HUES6 (cell line): ENCODE measurements at regions not wholly inside any gene's neighbourhood (a gene's known extent, or its start where the extent isn't known, plus 50 kb on each side); places are given as distances from the start of the nearest gene placed in this dataset.

Source experiments
- H3K27ac ChIP-seq: 2 replicates; pipeline ENCODE4 v1.7.0; 2013; ENCODE audit warnings: low read depth, mild to moderate bottlenecking, low read length, inconsistent platforms
- H3K27me3 ChIP-seq: 2 replicates; pipeline ENCODE4 v1.6.1; 2013; ENCODE audit warnings: low read length; ENCODE audit not compliant: control insufficient read depth, insufficient read depth
- H3K36me3 ChIP-seq: 2 replicates; pipeline ENCODE4 v1.6.1; 2013; ENCODE audit warnings: low read length; ENCODE audit not compliant: control insufficient read depth, insufficient read depth
- H3K4me1 ChIP-seq: 2 replicates; pipeline ENCODE4 v1.6.1; 2013; ENCODE audit warnings: low read length; ENCODE audit not compliant: control insufficient read depth, insufficient read depth
- H3K4me3 ChIP-seq: 2 replicates; pipeline ENCODE4 v1.5.1; 2013; ENCODE audit warnings: low read depth, low read length
- H3K9ac ChIP-seq: one replicate; pipeline ENCODE4 v1.6.1; 2013; ENCODE audit warnings: mild to moderate bottlenecking, low read length
- H3K9me3 ChIP-seq: 2 replicates; pipeline ENCODE4 v1.6.1; 2013; ENCODE audit warnings: low read depth, low read length; ENCODE audit not compliant: control insufficient read depth, insufficient read depth

DNA sequence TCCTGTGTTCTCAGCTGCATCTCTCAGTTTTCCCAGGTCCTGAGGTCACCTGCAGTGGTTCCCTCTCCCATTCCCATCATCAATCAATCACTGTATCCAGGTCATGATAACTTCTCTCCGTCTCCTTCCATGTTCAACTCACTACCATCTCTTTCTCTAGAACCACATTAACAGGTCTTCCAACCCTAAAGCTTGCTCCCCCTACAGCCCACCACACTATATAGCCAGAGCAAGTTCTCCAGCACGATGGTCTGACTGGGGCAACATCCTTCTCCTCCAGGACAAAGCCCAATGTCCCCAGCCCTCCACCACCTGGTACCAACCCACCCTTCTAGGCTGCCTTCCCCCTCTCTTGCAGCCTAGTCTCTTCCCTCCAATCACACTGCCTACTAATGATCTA lies 241.6 kb downstream of the CDK5RAP2 start:
- Histone ChIP-seq H3K27me3 (peaks cover 3% of the 10 kb centered on the region; the same call in 1 of the 2 replicates), H3K9me3 (no peaks in the 10 kb centered on the region), H3K4me3 (no peak overlapping the region), H3K4me1 (no peaks in the 10 kb centered on the region), H3K9ac (no peak overlapping the region), H3K36me3 (no peaks in the 10 kb centered on the region), H3K27ac (no peak overlapping the region)

DNA sequence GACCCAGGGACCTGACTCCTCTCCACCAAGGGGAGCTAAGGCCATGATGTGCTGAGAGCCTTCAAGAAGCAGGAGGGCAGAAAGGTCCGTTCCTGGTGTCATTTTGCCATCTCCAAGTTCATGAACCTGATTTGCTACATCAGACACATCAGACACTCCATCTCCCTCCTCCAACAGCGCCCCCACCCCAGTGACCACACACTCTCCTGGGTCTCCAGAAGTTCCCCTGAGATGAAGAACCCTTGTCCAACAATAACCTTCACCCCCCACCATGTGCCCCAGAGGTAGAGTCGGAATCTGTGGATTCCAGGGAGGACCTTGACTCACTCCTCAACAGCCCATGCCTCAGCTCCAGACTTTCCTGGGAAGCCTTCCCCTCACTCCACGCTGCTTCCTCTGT lies 242.8 kb downstream of the CDK5RAP2 start:
- H3K27me3 ChIP-seq = peaks cover 7% of the 10 kb centered on the region; the same call in 1 of the 2 replicates
- no peaks in the 10 kb centered on the region for H3K4me1 ChIP-seq
- no peak overlapping the region for H3K27ac ChIP-seq
- H3K36me3 ChIP-seq = no peaks in the 10 kb centered on the region
- no peak overlapping the region for H3K9ac ChIP-seq
- H3K9me3 ChIP-seq = no peaks in the 10 kb centered on the region
- no peak overlapping the region for H3K4me3 ChIP-seq

DNA sequence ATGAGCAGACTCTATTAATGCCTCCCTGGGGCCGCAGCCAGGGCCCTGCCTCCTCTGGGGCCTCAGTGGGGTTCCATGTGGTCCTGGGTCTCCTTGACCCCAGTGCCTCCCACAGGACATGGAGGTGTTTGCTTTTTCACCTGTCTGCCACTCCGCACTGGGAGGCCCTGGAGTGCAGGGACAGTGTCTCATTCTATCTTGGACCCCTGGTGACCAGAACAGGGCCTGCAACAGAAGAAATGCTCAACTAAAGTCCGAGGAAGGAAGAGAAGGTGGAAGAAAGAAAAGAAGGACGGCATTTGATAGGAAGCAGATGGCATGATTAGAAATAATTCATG lies 243.2 kb downstream of the CDK5RAP2 start:
- Histone ChIP-seq H3K36me3 (no peaks in the 10 kb centered on the region), H3K4me1 (no peaks in the 10 kb centered on the region), H3K4me3 (no peak overlapping the region), H3K9me3 (no peaks in the 10 kb centered on the region), H3K27me3 (peaks cover 7% of the 10 kb centered on the region; the same call in 1 of the 2 replicates), H3K9ac (no peak overlapping the region), H3K27ac (no peak overlapping the region)

DNA sequence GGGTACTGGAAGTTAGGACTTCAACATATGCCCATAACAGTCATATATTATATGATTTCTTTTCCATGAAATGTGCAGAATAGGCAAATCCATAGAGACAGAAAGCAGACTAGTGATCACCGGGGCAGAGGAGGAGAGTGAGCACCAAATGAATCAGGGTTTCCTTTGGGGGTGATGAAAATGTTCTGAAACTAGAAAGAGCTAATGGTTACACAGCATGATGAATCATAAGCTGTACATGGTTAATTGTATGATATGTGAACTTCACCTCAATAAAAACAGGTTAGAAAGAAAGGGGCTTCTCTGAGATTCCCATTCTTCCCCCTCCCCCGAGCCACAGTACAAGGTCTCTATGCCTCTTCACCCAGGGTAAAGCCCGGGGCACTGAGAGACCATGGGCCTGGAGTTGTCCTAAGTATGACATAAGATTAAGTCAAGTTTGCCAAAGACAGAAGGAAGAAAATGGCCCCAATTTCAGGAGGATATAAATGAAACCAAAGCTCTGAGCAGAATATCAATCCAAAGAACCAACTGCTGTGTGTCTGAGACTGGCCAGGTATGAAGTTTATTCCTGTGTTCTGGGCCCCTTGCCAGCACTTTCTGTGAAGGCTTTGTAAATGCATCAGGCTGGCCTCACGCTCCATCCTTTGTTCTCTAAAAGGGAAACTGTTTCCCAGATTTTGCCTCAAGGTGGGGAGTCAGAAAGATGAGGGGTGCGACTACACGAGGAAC lies 243.8 kb downstream of the CDK5RAP2 start:
- Histone ChIP-seq H3K4me1 (no peaks in the 10 kb centered on the region), H3K27me3 (peaks cover 7% of the 10 kb centered on the region; the same call in 1 of the 2 replicates), H3K9ac (no peak overlapping the region), H3K36me3 (no peaks in the 10 kb centered on the region), H3K9me3 (no peaks in the 10 kb centered on the region), H3K4me3 (no peak overlapping the region), H3K27ac (no peak overlapping the region)

DNA sequence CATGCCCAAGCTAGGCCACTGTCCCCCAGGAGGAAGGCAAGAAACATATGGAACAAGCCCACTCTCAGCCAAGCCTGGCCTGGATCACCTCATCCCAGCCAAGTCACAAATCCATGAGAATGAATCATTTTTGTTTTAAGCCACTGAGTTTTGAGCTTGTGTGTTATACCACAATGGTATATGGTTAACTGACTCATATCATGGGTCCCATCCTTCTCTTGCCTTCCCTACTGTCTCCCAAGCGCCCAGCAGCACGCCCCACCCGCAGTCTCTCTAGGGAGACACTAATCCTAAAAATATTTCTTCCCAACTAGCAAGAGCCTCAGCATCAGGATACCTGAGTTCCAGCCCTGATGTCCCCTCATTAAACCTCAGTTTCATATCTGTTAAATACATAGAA lies 248.1 kb downstream of the CDK5RAP2 start:
- no peak overlapping the region for H3K27ac ChIP-seq
- H3K4me1 ChIP-seq = no peaks in the 10 kb centered on the region
- no peak overlapping the region for H3K4me3 ChIP-seq
- H3K36me3 ChIP-seq = no peaks in the 10 kb centered on the region
- peaks cover 7% of the 10 kb centered on the region for H3K9me3 ChIP-seq
- H3K9ac ChIP-seq = no peak overlapping the region
- peaks cover 18% of the 10 kb centered on the region; the same call in 1 of the 2 replicates for H3K27me3 ChIP-seq

DNA sequence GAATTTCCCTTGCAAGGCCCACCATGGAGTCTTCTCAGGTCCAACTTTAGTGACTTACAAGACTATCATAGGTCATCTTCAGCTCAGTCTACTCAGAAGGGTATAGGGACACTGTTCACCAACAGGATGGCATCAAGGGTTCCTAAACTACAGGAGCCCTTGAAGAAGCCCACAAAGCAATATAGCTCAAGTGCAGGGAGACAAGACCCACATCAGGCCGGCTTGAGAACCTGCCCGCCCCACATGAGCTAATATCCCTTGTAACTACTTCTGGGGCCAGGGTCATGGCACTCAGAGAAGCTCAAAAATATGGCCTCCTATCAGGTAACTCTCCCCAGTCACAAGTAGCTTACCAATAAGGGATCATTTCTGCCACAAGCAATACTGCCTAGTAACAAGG lies 249.9 kb downstream of the CDK5RAP2 start:
- Histone ChIP-seq H3K27ac (no peak overlapping the region), H3K4me3 (no peak overlapping the region), H3K4me1 (0 out of 2 replicates have a peak, but pooled peaks cover 3% of the 10 kb centered on the region), H3K9ac (no peak overlapping the region), H3K9me3 (peaks cover 7% of the 10 kb centered on the region), H3K36me3 (no peaks in the 10 kb centered on the region), H3K27me3 (peaks cover 26% of the 10 kb centered on the region; the same call in 1 of the 2 replicates)

DNA sequence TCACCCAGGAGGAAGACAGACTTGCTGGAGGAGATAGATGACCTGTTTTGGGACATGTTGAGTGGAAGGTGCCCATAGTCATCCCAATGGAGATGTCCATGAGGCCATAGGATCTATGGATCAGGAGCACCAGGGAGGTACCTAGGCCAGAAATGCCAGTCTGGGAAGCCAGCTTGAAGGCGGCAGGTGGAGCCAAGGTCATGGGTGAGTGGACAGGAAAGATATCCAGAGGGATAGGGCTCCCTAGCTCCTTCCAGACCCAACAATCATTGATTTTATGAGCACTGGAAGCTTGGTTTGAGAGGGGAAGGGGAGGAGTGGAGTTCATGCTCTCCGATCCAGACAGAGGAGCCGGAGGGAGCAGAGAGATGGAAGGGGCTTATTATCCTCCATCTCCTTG lies 252.6 kb downstream of the CDK5RAP2 start:
- Histone ChIP-seq H3K27ac (no peak overlapping the region), H3K9me3 (peaks cover 7% of the 10 kb centered on the region), H3K4me3 (no peak overlapping the region)

DNA sequence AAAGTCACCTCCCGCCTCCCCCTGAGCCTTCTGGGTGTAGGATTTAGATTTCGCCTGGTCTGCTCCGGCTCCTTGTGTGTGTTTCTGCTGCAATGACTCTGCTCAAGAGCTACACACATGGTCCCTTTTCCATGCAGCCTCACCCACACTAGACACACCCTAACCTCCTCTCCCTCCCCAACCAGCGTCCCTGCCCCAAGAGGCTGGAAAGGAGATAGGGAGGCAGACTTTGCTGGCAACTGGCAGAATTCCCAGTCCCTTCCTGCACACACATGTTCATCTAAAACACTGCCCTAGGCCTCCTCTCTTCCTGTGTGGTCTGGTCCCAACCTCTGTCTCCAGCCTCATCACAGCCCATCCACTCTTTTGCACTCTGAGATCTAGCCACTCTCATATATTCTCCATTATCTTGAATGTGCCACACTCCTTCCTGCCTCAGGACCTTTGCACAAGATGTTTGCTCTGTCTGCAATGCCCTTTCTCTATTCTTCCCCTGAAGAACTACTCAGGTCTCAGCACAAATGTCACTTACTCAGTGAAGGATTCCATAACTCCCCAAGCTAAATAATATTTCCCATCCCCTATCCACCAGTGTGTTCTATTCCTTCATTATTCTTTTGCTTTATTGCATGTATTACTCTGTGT lies 253.8 kb downstream of the CDK5RAP2 start:
- H3K27me3 ChIP-seq = peaks cover 44% of the 10 kb centered on the region
- H3K27ac ChIP-seq = no peak overlapping the region
- 0 out of 2 replicates have a peak, but pooled peaks cover 7% of the 10 kb centered on the region for H3K4me1 ChIP-seq
- no peak overlapping the region for H3K4me3 ChIP-seq
- no peaks in the 10 kb centered on the region for H3K36me3 ChIP-seq
- H3K9ac ChIP-seq = no peak overlapping the region
- peaks cover 7% of the 10 kb centered on the region for H3K9me3 ChIP-seq

More for the DNA sequence above, 252.6 kb downstream of the CDK5RAP2 start:
- Histone ChIP-seq H3K27me3 (peaks cover 39% of the 10 kb centered on the region; the same call in 1 of the 2 replicates), H3K4me1 (0 out of 2 replicates have a peak, but pooled peaks cover 7% of the 10 kb centered on the region), H3K36me3 (no peaks in the 10 kb centered on the region), H3K9ac (no peak overlapping the region)

DNA sequence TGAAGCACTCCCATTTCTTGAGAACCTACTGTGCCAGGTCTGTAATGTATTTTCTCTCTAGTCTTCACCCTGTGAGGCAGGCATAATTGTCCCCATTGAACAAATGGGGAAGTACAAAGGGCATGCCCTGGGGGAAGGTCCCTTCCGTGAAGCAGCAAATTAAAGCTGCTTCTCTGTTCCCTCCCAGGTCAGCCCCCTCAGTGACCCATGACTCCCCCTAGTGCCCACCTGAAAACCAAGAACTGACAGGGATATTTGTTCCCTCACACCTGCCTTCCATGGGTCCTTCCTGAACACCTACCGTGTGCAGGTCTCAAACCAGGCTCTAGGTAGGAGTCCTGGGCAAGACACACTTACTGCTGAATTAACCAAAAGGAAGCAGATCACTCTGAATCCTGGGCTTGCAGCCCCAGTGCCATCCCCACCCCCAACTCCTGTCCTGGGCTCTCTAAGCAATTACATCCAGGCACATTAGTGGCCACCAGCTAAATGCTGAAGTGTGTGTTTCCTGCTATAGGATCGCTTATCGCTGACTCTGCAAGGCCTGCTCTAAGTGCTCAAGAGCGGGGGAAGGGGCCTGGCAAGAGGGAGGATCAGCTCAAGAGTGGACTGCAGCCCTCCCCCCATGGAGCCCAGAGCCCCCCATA lies 254.8 kb downstream of the CDK5RAP2 start:
- Histone ChIP-seq H3K27ac (no peak overlapping the region), H3K27me3 (peaks cover 41% of the 10 kb centered on the region), H3K4me3 (no peak overlapping the region), H3K9me3 (no peaks in the 10 kb centered on the region), H3K36me3 (no peaks in the 10 kb centered on the region), H3K9ac (no peak overlapping the region), H3K4me1 (0 out of 2 replicates have a peak, but pooled peaks cover 7% of the 10 kb centered on the region)

DNA sequence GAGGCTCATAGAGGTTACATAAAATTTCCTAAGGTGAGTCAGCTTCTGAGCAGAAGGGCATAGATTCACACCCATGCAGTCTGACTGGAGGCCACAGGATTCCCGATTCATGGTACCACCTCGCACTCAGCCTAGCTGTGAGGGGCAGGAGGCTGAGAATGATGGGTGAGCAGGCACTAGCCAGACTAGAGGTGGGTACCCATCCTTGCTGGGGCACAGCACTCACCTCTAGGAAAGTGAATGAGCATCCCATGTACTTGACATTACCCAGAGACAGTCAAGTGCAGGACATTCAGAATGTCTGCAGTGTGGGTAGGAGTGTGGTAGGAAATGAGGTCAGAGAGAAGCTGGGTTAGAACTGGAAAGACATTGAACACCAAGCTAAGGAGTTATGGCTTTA lies 255.5 kb downstream of the CDK5RAP2 start:
- Histone ChIP-seq H3K9ac (no peak overlapping the region), H3K27ac (no peak overlapping the region), H3K4me3 (no peak overlapping the region), H3K9me3 (no peaks in the 10 kb centered on the region), H3K27me3 (peaks cover 41% of the 10 kb centered on the region), H3K36me3 (no peaks in the 10 kb centered on the region), H3K4me1 (0 out of 2 replicates have a peak, but pooled peaks cover 7% of the 10 kb centered on the region)

DNA sequence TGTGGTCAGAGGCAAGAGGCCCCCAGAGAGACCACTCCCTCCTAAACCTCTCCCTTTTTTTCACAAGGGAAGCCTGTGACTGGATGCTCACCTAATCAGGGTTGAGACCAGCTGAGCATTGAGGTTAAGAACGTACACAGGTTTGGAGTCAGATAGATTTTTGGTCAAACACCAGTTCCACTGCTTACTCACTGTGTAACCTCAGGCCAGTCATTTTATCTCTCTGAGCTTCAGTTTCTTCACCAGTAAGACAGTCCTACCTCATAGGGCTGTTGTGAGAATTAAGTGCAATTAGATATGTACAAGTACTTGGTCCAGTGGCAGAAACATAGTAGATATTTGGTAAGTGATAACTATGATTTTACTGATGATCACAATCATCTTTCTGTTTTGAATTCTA lies 256.8 kb downstream of the CDK5RAP2 start:
- Histone ChIP-seq H3K9me3 (no peaks in the 10 kb centered on the region), H3K4me1 (0 out of 2 replicates have a peak, but pooled peaks cover 7% of the 10 kb centered on the region), H3K27me3 (peaks cover 41% of the 10 kb centered on the region), H3K9ac (no peak overlapping the region), H3K27ac (no peak overlapping the region), H3K4me3 (no peak overlapping the region), H3K36me3 (no peaks in the 10 kb centered on the region)
